Neural progenitor cell (in vitro differentiated cells): ENCODE measurements at regions not wholly inside any gene's neighbourhood (a gene's known extent, or its start where the extent isn't known, plus 50 kb on each side); places are given as distances from the start of the nearest gene placed in this dataset.

Experiments used
- EZH2 ChIP-seq: fragments of 200-600 bp; sonication (generic); IDR thresholded peaks from 2 replicates; pipeline ENCODE4 v1.6.1; 2017; ENCODE audit warnings: antibody characterized with exemption, mild to moderate bottlenecking, moderate library complexity
- TF ChIP-seq, protein P1 (sequence below): fragments of 200-600 bp; sonication (generic); IDR thresholded peaks from 2 replicates; pipeline ENCODE4 v1.5.1; 2017; ENCODE audit warnings: antibody characterized with exemption, mild to moderate bottlenecking

DNA sequence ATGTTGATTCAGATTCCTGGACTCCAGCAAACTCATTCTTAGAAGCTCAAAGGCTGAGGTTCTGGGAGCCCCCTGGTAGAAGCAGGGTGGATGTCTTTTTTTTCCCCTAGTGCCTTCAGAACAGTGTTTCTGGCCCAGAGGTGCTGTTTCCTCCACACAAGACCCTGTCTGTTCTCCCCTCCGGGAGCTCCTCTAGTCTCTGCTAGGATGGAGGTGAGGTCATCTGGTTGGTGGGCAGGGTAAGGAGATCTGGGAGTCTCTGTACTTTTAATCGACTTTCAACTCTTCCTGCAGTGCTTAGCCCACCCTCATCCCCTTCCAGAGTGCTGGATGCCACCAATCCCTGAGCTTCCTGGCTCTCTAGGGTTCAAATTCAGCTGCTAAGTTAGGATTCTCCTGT, 192.0 kb downstream of the SH3BP4 start:
- TF ChIP-seq, protein P1, sequence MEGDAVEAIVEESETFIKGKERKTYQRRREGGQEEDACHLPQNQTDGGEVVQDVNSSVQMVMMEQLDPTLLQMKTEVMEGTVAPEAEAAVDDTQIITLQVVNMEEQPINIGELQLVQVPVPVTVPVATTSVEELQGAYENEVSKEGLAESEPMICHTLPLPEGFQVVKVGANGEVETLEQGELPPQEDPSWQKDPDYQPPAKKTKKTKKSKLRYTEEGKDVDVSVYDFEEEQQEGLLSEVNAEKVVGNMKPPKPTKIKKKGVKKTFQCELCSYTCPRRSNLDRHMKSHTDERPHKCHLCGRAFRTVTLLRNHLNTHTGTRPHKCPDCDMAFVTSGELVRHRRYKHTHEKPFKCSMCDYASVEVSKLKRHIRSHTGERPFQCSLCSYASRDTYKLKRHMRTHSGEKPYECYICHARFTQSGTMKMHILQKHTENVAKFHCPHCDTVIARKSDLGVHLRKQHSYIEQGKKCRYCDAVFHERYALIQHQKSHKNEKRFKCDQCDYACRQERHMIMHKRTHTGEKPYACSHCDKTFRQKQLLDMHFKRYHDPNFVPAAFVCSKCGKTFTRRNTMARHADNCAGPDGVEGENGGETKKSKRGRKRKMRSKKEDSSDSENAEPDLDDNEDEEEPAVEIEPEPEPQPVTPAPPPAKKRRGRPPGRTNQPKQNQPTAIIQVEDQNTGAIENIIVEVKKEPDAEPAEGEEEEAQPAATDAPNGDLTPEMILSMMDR = no peak
- TF ChIP-seq EZH2 = no peak
